ENCODE measurements at regions not wholly inside any gene's neighbourhood (a gene's known extent, or its start where the extent isn't known, plus 50 kb on each side); places are given as distances from the start of the nearest gene placed in this dataset.

GRCh38 chr7:145031162-145031561 lies 195.3 kb upstream of the TPK1 start:
- Histone ChIP-seq H3K4me1 (ENCODE audit: control insufficient read depth, low read length) (no peaks in the 10 kb centered on the region), H3F3A (ENCODE audit: control insufficient read depth, insufficient read depth) (no peaks in the 10 kb centered on the region), H3K9me3 (ENCODE audit: control insufficient read depth, insufficient read depth, low read length) (no peaks in the 10 kb centered on the region), H3K27me3 (ENCODE audit: control insufficient read depth, low read length) (no peaks in the 10 kb centered on the region), H3K4me3 (ENCODE audit: low read length) (no peak overlapping the region), H3K36me3 (ENCODE audit: control insufficient read depth, low read length) (no peaks in the 10 kb centered on the region), H3K27ac (ENCODE audit: low read depth, low read length) (no peak overlapping the region), H3K79me2 (ENCODE audit: control insufficient read depth, low read length) (no peaks in the 10 kb centered on the region), H3K4me2 (ENCODE audit: low read length) (no peak overlapping the region), H3K9me2 (replicated peaks; ENCODE audit: control insufficient read depth, low read length) (no peaks in the 10 kb centered on the region), H4K20me1 (ENCODE audit: control insufficient read depth, insufficient read depth, low read depth, low read length) (no peaks in the 10 kb centered on the region)
- TF ChIP-seq CTCF (IDR thresholded peaks at IDR 0.05; ENCODE audit: low read depth, low read length, poor library complexity, severe bottlenecking) (no peak), EZH2phosphoT487 (IDR thresholded peaks at IDR 0.05; ENCODE audit: borderline replicate concordance, low read length) (no peak)

- no peak for TF ChIP-seq CTCF (IDR thresholded peaks at IDR 0.05; ENCODE audit: low read depth, low read length, poor library complexity, severe bottlenecking)
- no peak for TF ChIP-seq EZH2phosphoT487 (IDR thresholded peaks at IDR 0.05; ENCODE audit: borderline replicate concordance, low read length)
- Histone ChIP-seq H3K4me1 (ENCODE audit: control insufficient read depth, low read length) (no peaks in the 10 kb centered on the region), H3F3A (ENCODE audit: control insufficient read depth, insufficient read depth) (no peaks in the 10 kb centered on the region), H3K9me2 (replicated peaks; ENCODE audit: control insufficient read depth, low read length) (no peaks in the 10 kb centered on the region), H3K27me3 (ENCODE audit: control insufficient read depth, low read length) (no peaks in the 10 kb centered on the region), H3K36me3 (ENCODE audit: control insufficient read depth, low read length) (no peaks in the 10 kb centered on the region), H3K9me3 (ENCODE audit: control insufficient read depth, insufficient read depth, low read length) (no peaks in the 10 kb centered on the region), H3K79me2 (ENCODE audit: control insufficient read depth, low read length) (no peaks in the 10 kb centered on the region), H4K20me1 (ENCODE audit: control insufficient read depth, insufficient read depth, low read depth, low read length) (no peaks in the 10 kb centered on the region), H3K4me3 (ENCODE audit: low read length) (no peak overlapping the region), H3K4me2 (ENCODE audit: low read length) (no peak overlapping the region), H3K27ac (ENCODE audit: low read depth, low read length) (no peak overlapping the region)
These were observed 194.9 kb upstream of the TPK1 start for GRCh38 chr7:145030754-145031153.

- H3K9me2 ChIP-seq (replicated peaks; ENCODE audit: control insufficient read depth, low read length): no peaks in the 10 kb centered on the region
- H3K27ac ChIP-seq (ENCODE audit: low read depth, low read length): no peak overlapping the region
- H3K9me3 ChIP-seq (ENCODE audit: control insufficient read depth, insufficient read depth, low read length): no peaks in the 10 kb centered on the region
- H3K4me2 ChIP-seq (ENCODE audit: low read length): no peak overlapping the region
- no peaks in the 10 kb centered on the region for H3K79me2 ChIP-seq (ENCODE audit: control insufficient read depth, low read length)
- no peaks in the 10 kb centered on the region for H3K36me3 ChIP-seq (ENCODE audit: control insufficient read depth, low read length)
- no peaks in the 10 kb centered on the region for H3K4me1 ChIP-seq (ENCODE audit: control insufficient read depth, low read length)
- H3K27me3 ChIP-seq (ENCODE audit: control insufficient read depth, low read length): no peaks in the 10 kb centered on the region
- no peaks in the 10 kb centered on the region for H3F3A ChIP-seq (ENCODE audit: control insufficient read depth, insufficient read depth)
- H3K4me3 ChIP-seq (ENCODE audit: low read length): no peak overlapping the region
- no peak for TF ChIP-seq EZH2phosphoT487 (IDR thresholded peaks at IDR 0.05; ENCODE audit: borderline replicate concordance, low read length)
- TF ChIP-seq CTCF (IDR thresholded peaks at IDR 0.05; ENCODE audit: low read depth, low read length, poor library complexity, severe bottlenecking): no peak
- no peaks in the 10 kb centered on the region for H4K20me1 ChIP-seq (ENCODE audit: control insufficient read depth, insufficient read depth, low read depth, low read length)
These were observed 184.6 kb upstream of the TPK1 start for GRCh38 chr7:145020454-145020853.

GRCh38 chr7:145016068-145016467 lies 180.2 kb upstream of the TPK1 start:
- H3K27me3 ChIP-seq (ENCODE audit: control insufficient read depth, low read length): no peaks in the 10 kb centered on the region
- TF ChIP-seq EZH2phosphoT487 (IDR thresholded peaks at IDR 0.05; ENCODE audit: borderline replicate concordance, low read length) (no peak), CTCF (IDR thresholded peaks at IDR 0.05; ENCODE audit: low read depth, low read length, poor library complexity, severe bottlenecking) (no peak)
- no peak overlapping the region for H3K4me3 ChIP-seq (ENCODE audit: low read length)
- no peak overlapping the region for H3K27ac ChIP-seq (ENCODE audit: low read depth, low read length)
- no peaks in the 10 kb centered on the region for H3K4me1 ChIP-seq (ENCODE audit: control insufficient read depth, low read length)
- H3K36me3 ChIP-seq (ENCODE audit: control insufficient read depth, low read length): no peaks in the 10 kb centered on the region
- no peak overlapping the region for H3K4me2 ChIP-seq (ENCODE audit: low read length)
- H3K9me2 ChIP-seq (replicated peaks; ENCODE audit: control insufficient read depth, low read length): no peaks in the 10 kb centered on the region
- no peaks in the 10 kb centered on the region for H3K9me3 ChIP-seq (ENCODE audit: control insufficient read depth, insufficient read depth, low read length)
- H3F3A ChIP-seq (ENCODE audit: control insufficient read depth, insufficient read depth): no peaks in the 10 kb centered on the region
- H4K20me1 ChIP-seq (ENCODE audit: control insufficient read depth, insufficient read depth, low read depth, low read length): no peaks in the 10 kb centered on the region
- no peaks in the 10 kb centered on the region for H3K79me2 ChIP-seq (ENCODE audit: control insufficient read depth, low read length)
